Cardiac septum (tissue), 1 donor: ENCODE measurements at regions not wholly inside any gene's neighbourhood (a gene's known extent, or its start where the extent isn't known, plus 50 kb on each side); places are given as distances from the start of the nearest gene placed in this dataset.

Experiments
- DNase-seq: peaks from one replicate; pipeline ENCODE4 v3.0.0-alpha.2; 2020; ENCODE audit warnings: low spot score
- intact Hi-C: fragments of 100-400 bp; cut with DNase I; formaldehyde crosslinking; loops from one replicate; pipeline ENCODE4 v1.14.0; 2022
- donor health status: DM: no; HTN: no; CAD: no.

GRCh38 chr6:119612176-119612891, 262.8 kb upstream of the MAN1A1 start:
- intact Hi-C loops: no loop called here
- no peak for DNase-seq

GRCh38 chr6:119610754-119611153, 261.2 kb upstream of the MAN1A1 start:
- intact Hi-C loops: no loop called here
- no peak for DNase-seq

GRCh38 chr6:119610265-119610664, 260.7 kb upstream of the MAN1A1 start:
- intact Hi-C loops: no loop called here

GRCh38 chr6:119609865-119610264, 260.3 kb upstream of the MAN1A1 start:
- intact Hi-C loops: no loop called here
- no peak for DNase-seq

More at GRCh38 chr6:119610265-119610664, 260.7 kb upstream of the MAN1A1 start:
- no peak for DNase-seq

GRCh38 chr6:119608994-119609393, 259.4 kb upstream of the MAN1A1 start:
- DNase-seq: no peak
- intact Hi-C loops: no loop called here

GRCh38 chr6:119604124-119604523, 254.6 kb upstream of the MAN1A1 start:
- DNase-seq: no peak
- intact Hi-C loops: no loop called here

GRCh38 chr6:119603501-119603900, 253.9 kb upstream of the MAN1A1 start:
- no peak for DNase-seq
- intact Hi-C loops: no loop called here

- intact Hi-C loops: no loop called here
- DNase-seq: no peak
These were observed 252.9 kb upstream of the MAN1A1 start for GRCh38 chr6:119602215-119603178.

- DNase-seq: no peak
- intact Hi-C loops: no loop called here
These were observed 249.3 kb upstream of the MAN1A1 start for GRCh38 chr6:119598883-119599282.

GRCh38 chr6:119594907-119595306, 245.3 kb upstream of the MAN1A1 start:
- no peak for DNase-seq
- intact Hi-C loops: no loop called here

- intact Hi-C loops: no loop called here
- DNase-seq: no peak
These were observed 241.7 kb upstream of the MAN1A1 start for GRCh38 chr6:119591235-119591634.

GRCh38 chr6:119590066-119590465, 240.5 kb upstream of the MAN1A1 start:
- intact Hi-C loops: no loop called here

GRCh38 chr6:119587537-119587936, 238.0 kb upstream of the MAN1A1 start:
- intact Hi-C loops: no loop called here
- no peak for DNase-seq

More at GRCh38 chr6:119590066-119590465, 240.5 kb upstream of the MAN1A1 start:
- DNase-seq: no peak

GRCh38 chr6:119586250-119586882, 236.8 kb upstream of the MAN1A1 start:
- intact Hi-C loops: no loop called here
- no peak for DNase-seq

GRCh38 chr6:119584088-119584487, 234.5 kb upstream of the MAN1A1 start:
- no peak for DNase-seq
- intact Hi-C loops: no loop called here

GRCh38 chr6:119581220-119581619, 231.7 kb upstream of the MAN1A1 start:
- intact Hi-C loops: no loop called here
- no peak for DNase-seq

GRCh38 chr6:119575721-119576120, 226.2 kb upstream of the MAN1A1 start:
- intact Hi-C loops: no loop called here

GRCh38 chr6:119568580-119568979, 219.0 kb upstream of the MAN1A1 start:
- no peak for DNase-seq
- intact Hi-C loops: no loop called here

More at GRCh38 chr6:119575721-119576120, 226.2 kb upstream of the MAN1A1 start:
- no peak for DNase-seq

- no peak for DNase-seq
- intact Hi-C loops: no loop called here
These were observed 217.1 kb upstream of the MAN1A1 start for GRCh38 chr6:119566546-119567260.

GRCh38 chr6:119565893-119566292, 216.3 kb upstream of the MAN1A1 start:
- DNase-seq: no peak
- intact Hi-C loops: no loop called here
